Panc1 (cell line): ENCODE measurements at regions not wholly inside any gene's neighbourhood (a gene's known extent, or its start where the extent isn't known, plus 50 kb on each side); places are given as distances from the start of the nearest gene placed in this dataset.

Experiments
- ATAC-seq: fragments of 200-7000 bp; cut with Tn5 transposase; 2 replicates; pipeline ENCODE4 v1.9.1; 2020; ENCODE audit warnings: mild to moderate bottlenecking, moderate library complexity
- BruUV-seq: library from RNA; stranded (reverse); fragments of 400-500 nt; replicated peaks from 2 replicates; lab custom pipeline; 2021; lab: Mats Ljungman, UMichigan
- CTCF ChIA-PET: fragments of 300-600 bp; sonication (Branson Sonifier 250); formaldehyde crosslinking; loops from one replicate; lab custom pipeline; 2022; ENCODE audit warnings: antibody characterized with exemption; lab: Charles Lee
- POLR2A ChIA-PET: fragments of 300-600 bp; sonication (Branson Sonifier 250); formaldehyde crosslinking; loops from one replicate; lab custom pipeline; 2022; ENCODE audit warnings: antibody characterized with exemption; lab: Charles Lee
- DNase-seq: peaks from one replicate; pipeline ENCODE4 v3.0.0-alpha.2; 2010; ENCODE audit warnings: low read depth, low spot score
- H3K27ac ChIP-seq: 2 replicates; pipeline ENCODE4 v1.5.1; 2011; ENCODE audit warnings: mild to moderate bottlenecking, low read length, inconsistent platforms
- H3K27me3 ChIP-seq: fragments of 200-500 bp; sonication (Bioruptor generic); 2 replicates; pipeline ENCODE4 v1.6.0; 2014; ENCODE audit warnings: low read length, inconsistent platforms; ENCODE audit not compliant: control insufficient read depth, insufficient read depth
- H3K36me3 ChIP-seq: fragments of 200-500 bp; sonication (Bioruptor generic); 2 replicates; pipeline ENCODE4 v1.5.1; 2014; ENCODE audit warnings: inconsistent platforms, mild to moderate bottlenecking, low read length, moderate library complexity; ENCODE audit not compliant: control insufficient read depth, insufficient read depth
- H3K4me1 ChIP-seq: 2 replicates; pipeline ENCODE4 v1.5.1; 2011; ENCODE audit warnings: inconsistent platforms, mild to moderate bottlenecking, low read length, moderate library complexity; ENCODE audit not compliant: control insufficient read depth, insufficient read depth
- H3K4me3 ChIP-seq, 2 experiments: 2 replicates each; pipeline ENCODE4 v1.5.1; 2011 to 2012; ENCODE audit warnings: low read depth in 2 of 2, low read length in 2 of 2, mild to moderate bottlenecking in 2 of 2, inconsistent platforms in 1 of 2, moderate library complexity in 1 of 2
- H3K9me3 ChIP-seq: fragments of 200-500 bp; sonication (Bioruptor generic); 2 replicates; pipeline ENCODE4 v1.5.1; 2014; ENCODE audit warnings: low read depth, mild to moderate bottlenecking, inconsistent platforms, low read length, moderate library complexity; ENCODE audit not compliant: control insufficient read depth, insufficient read depth
- CTCF ChIP-seq: fragments of 450-650 bp; IDR thresholded peaks from 2 replicates; pipeline ENCODE4 v1.5.1; 2017; ENCODE audit warnings: mild to moderate bottlenecking
- POLR2AphosphoS5 ChIP-seq: IDR thresholded peaks from 2 replicates; pipeline ENCODE4 v1.6.1; 2012; ENCODE audit warnings: mild to moderate bottlenecking, low read depth, low read length, moderate library complexity
- SIN3A ChIP-seq: IDR thresholded peaks from 2 replicates; pipeline ENCODE4 v1.6.1; 2012; ENCODE audit warnings: low read depth, mild to moderate bottlenecking, low read length, moderate library complexity, borderline replicate concordance; ENCODE audit not compliant: insufficient read depth
- TCF7L2 ChIP-seq: IDR thresholded peaks from 2 replicates; pipeline ENCODE4 v1.6.1; 2011; ENCODE audit warnings: mild to moderate bottlenecking, low read depth, low read length, inconsistent platforms
- in situ Hi-C: cut with HindIII; loops from 2 replicates; pipeline ENCODE4 v1.10.0; 2016; ENCODE audit warnings: low sequenced_read_pairs, low pct_unique_long_range_greater_than_20kb
- intact Hi-C: fragments of 100-400 bp; cut with micrococcal nuclease; formaldehyde crosslinking; loops from one replicate; pipeline ENCODE4 v1.10.0; 2022; ENCODE audit not compliant: unreplicated experiment
- TF ChIP-seq, protein P1 (sequence below), 2 experiments: IDR thresholded peaks; 2 replicates each; pipeline ENCODE4 v1.6.1; 2011 to 2012; ENCODE audit warnings: low read depth in 2 of 2, control low read depth in 1 of 2, low read length in 1 of 2, mild to moderate bottlenecking in 1 of 2, moderate library complexity in 1 of 2; ENCODE audit not compliant: insufficient read depth in 1 of 2

GRCh38 chr12:18853570-18854366 lies 115.8 kb downstream of the CAPZA3 start:
- intact Hi-C loops (no loop called here), in situ Hi-C loops (no loop called here)
- H3K27ac ChIP-seq: no peak overlapping the region
- no peaks in the 10 kb centered on the region for H3K9me3 ChIP-seq
- ChIA-PET CTCF (no interaction called here), POLR2A (no interaction called here)
- no peaks in the 10 kb centered on the region for H3K4me1 ChIP-seq
- no peak for ATAC-seq
- TF ChIP-seq SIN3A (no peak), POLR2AphosphoS5 (no peak), CTCF (no peak), TCF7L2 (no peak)
- TF ChIP-seq, protein P1, sequence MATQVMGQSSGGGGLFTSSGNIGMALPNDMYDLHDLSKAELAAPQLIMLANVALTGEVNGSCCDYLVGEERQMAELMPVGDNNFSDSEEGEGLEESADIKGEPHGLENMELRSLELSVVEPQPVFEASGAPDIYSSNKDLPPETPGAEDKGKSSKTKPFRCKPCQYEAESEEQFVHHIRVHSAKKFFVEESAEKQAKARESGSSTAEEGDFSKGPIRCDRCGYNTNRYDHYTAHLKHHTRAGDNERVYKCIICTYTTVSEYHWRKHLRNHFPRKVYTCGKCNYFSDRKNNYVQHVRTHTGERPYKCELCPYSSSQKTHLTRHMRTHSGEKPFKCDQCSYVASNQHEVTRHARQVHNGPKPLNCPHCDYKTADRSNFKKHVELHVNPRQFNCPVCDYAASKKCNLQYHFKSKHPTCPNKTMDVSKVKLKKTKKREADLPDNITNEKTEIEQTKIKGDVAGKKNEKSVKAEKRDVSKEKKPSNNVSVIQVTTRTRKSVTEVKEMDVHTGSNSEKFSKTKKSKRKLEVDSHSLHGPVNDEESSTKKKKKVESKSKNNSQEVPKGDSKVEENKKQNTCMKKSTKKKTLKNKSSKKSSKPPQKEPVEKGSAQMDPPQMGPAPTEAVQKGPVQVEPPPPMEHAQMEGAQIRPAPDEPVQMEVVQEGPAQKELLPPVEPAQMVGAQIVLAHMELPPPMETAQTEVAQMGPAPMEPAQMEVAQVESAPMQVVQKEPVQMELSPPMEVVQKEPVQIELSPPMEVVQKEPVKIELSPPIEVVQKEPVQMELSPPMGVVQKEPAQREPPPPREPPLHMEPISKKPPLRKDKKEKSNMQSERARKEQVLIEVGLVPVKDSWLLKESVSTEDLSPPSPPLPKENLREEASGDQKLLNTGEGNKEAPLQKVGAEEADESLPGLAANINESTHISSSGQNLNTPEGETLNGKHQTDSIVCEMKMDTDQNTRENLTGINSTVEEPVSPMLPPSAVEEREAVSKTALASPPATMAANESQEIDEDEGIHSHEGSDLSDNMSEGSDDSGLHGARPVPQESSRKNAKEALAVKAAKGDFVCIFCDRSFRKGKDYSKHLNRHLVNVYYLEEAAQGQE (IDR thresholded peaks at IDR 0.05; ENCODE audit: insufficient read depth in 1 of 2, low read depth in 2 of 2, low read length in 1 of 2): no peak
- H3K36me3 ChIP-seq: no peaks in the 10 kb centered on the region
- H3K27me3 ChIP-seq: no peaks in the 10 kb centered on the region
- BruUV-seq: no TSS peak
- no peak for DNase-seq
- H3K4me3 ChIP-seq: no peak overlapping the region

DNA sequence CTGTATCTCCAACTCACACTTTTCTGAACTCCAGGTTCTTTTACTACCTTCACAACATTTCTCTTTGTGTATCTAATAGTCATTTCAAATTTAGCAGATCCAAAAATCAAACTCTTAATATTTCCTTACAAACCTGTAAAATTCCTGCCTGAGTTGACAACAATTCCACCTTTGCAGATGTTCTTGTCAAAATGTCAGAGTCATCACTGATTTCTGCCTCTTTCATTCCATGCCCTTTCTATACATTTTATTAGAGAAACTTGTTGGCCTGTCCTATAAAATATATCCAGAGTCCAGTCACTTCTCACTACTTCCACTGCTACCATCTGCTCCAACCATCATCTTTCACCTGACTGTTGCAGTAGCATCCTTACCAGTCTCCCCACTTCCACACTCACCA lies 119.7 kb downstream of the CAPZA3 start:
- in situ Hi-C loops: no loop called here
- Histone ChIP-seq H3K27ac (no peak overlapping the region), H3K9me3 (no peaks in the 10 kb centered on the region), H3K27me3 (no peaks in the 10 kb centered on the region), H3K4me3 (no peak overlapping the region), H3K36me3 (no peaks in the 10 kb centered on the region), H3K4me1 (no peaks in the 10 kb centered on the region)
- DNase-seq (no peak), ATAC-seq (no peak)
- POLR2A ChIA-PET: no interaction called here
- intact Hi-C loops: no loop called here
- TF ChIP-seq SIN3A (no peak), TCF7L2 (no peak), POLR2AphosphoS5 (no peak), CTCF (no peak)
- TF ChIP-seq, protein P1 (IDR thresholded peaks at IDR 0.05; ENCODE audit: insufficient read depth in 1 of 2, low read depth in 2 of 2, low read length in 1 of 2): no peak
- CTCF ChIA-PET: no interaction called here
- no TSS peak for BruUV-seq
